ENCODE measurements at regions not wholly inside any gene's neighbourhood (a gene's known extent, or its start where the extent isn't known, plus 50 kb on each side); places are given as distances from the start of the nearest gene placed in this dataset.

DNA sequence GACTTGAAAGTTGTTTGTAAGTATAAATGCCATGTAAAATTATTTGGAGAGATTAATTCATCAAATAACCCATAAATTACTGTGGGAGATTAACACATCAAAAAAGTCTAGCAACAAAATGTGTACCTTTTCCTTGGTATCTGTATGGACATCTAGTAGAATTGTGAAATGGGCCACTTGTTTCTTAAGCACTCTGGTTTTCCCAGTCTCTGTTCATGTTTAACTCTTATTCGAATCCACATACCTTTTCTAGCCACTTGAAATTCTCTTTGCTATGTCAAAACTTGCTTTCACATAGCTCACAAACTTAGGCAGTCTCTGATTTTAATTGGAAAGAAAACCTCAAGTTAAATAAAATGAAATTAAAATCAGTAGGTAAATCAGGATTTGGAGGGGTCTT, 470.6 kb downstream of the LMO7 start:
- Histone ChIP-seq H3K4me1 (no peaks in the 10 kb centered on the region), H3K4me3 (no peak overlapping the region), H3K36me3 (no peaks in the 10 kb centered on the region), H3K9me3 (no peaks in the 10 kb centered on the region), H3K27ac (replicated peaks in 1 of 4) (no peak overlapping the region), H3K27me3 (no peaks in the 10 kb centered on the region)
- intact Hi-C loops (cut with DNase I) = no loop called here
- WGBS = 0% methylated on average over 1 of the region's 1 CpG
- no peak for TF ChIP-seq POLR2AphosphoS5 (IDR thresholded peaks at IDR 0.05)
- no peak for TF ChIP-seq POLR2A (IDR thresholded peaks at IDR 0.05; ENCODE audit: low read depth)
- no peak for TF ChIP-seq EP300 (IDR thresholded peaks at IDR 0.05)
- TF ChIP-seq, protein P1, sequence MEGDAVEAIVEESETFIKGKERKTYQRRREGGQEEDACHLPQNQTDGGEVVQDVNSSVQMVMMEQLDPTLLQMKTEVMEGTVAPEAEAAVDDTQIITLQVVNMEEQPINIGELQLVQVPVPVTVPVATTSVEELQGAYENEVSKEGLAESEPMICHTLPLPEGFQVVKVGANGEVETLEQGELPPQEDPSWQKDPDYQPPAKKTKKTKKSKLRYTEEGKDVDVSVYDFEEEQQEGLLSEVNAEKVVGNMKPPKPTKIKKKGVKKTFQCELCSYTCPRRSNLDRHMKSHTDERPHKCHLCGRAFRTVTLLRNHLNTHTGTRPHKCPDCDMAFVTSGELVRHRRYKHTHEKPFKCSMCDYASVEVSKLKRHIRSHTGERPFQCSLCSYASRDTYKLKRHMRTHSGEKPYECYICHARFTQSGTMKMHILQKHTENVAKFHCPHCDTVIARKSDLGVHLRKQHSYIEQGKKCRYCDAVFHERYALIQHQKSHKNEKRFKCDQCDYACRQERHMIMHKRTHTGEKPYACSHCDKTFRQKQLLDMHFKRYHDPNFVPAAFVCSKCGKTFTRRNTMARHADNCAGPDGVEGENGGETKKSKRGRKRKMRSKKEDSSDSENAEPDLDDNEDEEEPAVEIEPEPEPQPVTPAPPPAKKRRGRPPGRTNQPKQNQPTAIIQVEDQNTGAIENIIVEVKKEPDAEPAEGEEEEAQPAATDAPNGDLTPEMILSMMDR (IDR thresholded peaks at IDR 0.05) = no peak
- DNase-seq (ENCODE audit: extremely low spot score) = no peak

DNA sequence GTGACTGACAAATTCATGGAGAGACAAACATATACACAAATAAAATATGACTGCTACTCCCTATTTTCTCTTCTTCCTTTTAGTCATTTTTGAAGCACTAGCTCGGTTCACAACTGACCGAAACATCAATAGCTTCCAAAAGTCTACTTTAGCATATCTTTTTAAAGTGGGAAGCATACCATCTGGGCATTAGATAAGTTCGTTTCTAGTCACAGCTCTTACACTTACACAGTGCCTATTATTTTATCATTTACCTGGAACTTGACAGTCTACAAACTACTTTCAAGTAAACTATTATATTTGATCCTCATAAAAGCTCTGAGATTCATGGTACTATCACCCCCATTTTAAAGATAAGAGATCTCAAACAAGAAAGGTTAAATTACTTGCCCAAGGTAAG, 458.5 kb downstream of the LMO7 start:
- intact Hi-C loops (cut with DNase I) = no loop called here
- no peak for TF ChIP-seq POLR2A (IDR thresholded peaks at IDR 0.05; ENCODE audit: low read depth)
- TF ChIP-seq EP300 (IDR thresholded peaks at IDR 0.05) = no peak

DNA sequence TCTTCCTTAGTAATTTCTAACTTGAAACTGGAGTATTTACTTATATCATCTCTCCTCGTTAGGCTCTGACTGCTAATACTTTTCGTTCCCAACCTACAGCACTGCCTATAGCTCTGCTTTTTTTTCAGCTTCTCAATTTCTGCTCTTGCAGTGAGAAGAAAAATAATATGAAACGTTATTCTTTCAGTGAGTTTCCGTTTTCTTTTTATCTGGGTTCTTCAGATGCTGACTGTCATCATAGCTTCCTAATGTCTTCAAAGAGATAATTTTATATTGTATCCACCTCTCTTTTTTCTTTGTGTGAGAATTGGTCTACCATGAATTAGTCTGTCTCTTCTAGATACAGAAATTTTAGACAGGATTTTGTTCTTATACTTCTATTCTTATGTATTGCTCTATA, 454.9 kb downstream of the LMO7 start:
- intact Hi-C loops (cut with DNase I) = no loop called here
- no peak for DNase-seq (ENCODE audit: extremely low spot score)
- Histone ChIP-seq H3K27ac (replicated peaks in 1 of 4) (no peak overlapping the region), H3K27me3 (no peaks in the 10 kb centered on the region), H3K4me1 (no peaks in the 10 kb centered on the region), H3K9me3 (peaks cover 0 to 10% (median 0%) of the 10 kb centered on the region in 4 donors), H3K4me3 (no peak overlapping the region), H3K36me3 (no peaks in the 10 kb centered on the region)
- 68% methylated on average over 4 of the region's 4 CpGs for WGBS
- no peak for TF ChIP-seq EP300 (IDR thresholded peaks at IDR 0.05)
- TF ChIP-seq POLR2AphosphoS5 (IDR thresholded peaks at IDR 0.05) = no peak
- TF ChIP-seq, protein P1 (IDR thresholded peaks at IDR 0.05) = no peak
- TF ChIP-seq POLR2A (IDR thresholded peaks at IDR 0.05; ENCODE audit: low read depth) = no peak

More for the DNA sequence above, 458.5 kb downstream of the LMO7 start:
- Histone ChIP-seq H3K4me1 (no peaks in the 10 kb centered on the region), H3K9me3 (no peaks in the 10 kb centered on the region), H3K4me3 (no peak overlapping the region), H3K27ac (replicated peaks in 1 of 4) (no peak overlapping the region), H3K36me3 (no peaks in the 10 kb centered on the region), H3K27me3 (no peaks in the 10 kb centered on the region)
- no peak for DNase-seq (ENCODE audit: extremely low spot score)
- 82% methylated on average over 3 of the region's 3 CpGs for WGBS

DNA sequence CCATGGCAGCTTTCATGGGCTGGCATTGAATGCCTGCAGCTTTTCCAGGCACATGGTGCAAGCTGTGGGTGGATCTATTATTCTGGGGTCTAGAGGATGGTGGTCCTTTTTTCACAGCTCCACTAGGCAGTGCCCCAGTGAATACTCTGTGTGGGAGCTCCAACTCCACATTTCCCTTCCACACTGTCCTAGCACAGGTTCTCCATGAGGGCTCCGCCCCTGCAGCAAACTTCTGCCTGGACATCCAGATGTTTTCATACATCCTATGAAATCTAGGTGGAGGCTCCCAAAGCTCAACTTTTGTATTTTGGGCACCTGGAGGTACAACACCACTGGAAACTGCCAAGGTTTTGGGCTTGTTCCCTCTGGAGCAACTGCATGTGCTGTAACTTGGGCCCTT, 450.6 kb downstream of the LMO7 start:
- 100% methylated on average over 1 of the region's 1 CpG for WGBS
- H3K4me1 ChIP-seq = no peaks in the 10 kb centered on the region
- no peak overlapping the region for H3K4me3 ChIP-seq
- DNase-seq (ENCODE audit: extremely low spot score) = no peak
- no peaks in the 10 kb centered on the region for H3K27me3 ChIP-seq
- no peak overlapping the region for H3K27ac ChIP-seq (replicated peaks in 1 of 4)
- H3K9me3 ChIP-seq = peaks cover 0 to 11% (median 0%) of the 10 kb centered on the region in 4 donors
- intact Hi-C loops (cut with DNase I) = no loop called here
- TF ChIP-seq POLR2A (IDR thresholded peaks at IDR 0.05; ENCODE audit: low read depth) (no peak), POLR2AphosphoS5 (IDR thresholded peaks at IDR 0.05) (no peak), EP300 (IDR thresholded peaks at IDR 0.05) (no peak)
- TF ChIP-seq, protein P1 (IDR thresholded peaks at IDR 0.05) = no peak
- H3K36me3 ChIP-seq = no peaks in the 10 kb centered on the region

DNA sequence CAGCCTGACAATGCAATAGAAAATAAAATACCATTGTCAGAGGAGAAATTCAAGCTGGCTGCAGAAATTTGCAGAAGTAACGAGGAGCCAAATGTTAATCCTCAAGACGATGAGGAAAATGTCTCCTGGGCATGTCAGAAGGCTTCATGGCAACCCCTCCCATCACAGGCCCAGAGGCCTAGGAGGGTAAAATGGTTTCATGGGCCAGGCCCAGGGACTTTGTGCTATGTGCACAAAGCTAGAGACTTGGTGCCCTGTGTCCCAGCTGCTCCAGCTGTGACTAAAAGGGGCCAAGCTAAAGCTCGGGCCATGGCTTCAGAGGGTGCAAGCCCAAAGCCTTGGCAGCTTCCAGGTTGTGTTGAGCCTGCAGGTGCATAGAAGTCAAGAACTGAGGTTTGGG, 431.7 kb downstream of the LMO7 start:
- intact Hi-C loops (cut with DNase I) = no loop called here
- Histone ChIP-seq H3K4me3 (no peak overlapping the region), H3K27me3 (no peaks in the 10 kb centered on the region), H3K27ac (replicated peaks in 1 of 4) (no peak overlapping the region), H3K4me1 (no peaks in the 10 kb centered on the region), H3K36me3 (no peaks in the 10 kb centered on the region), H3K9me3 (no peaks in the 10 kb centered on the region)
- no peak for DNase-seq (ENCODE audit: extremely low spot score)
- TF ChIP-seq, protein P1 (IDR thresholded peaks at IDR 0.05) = no peak
- no peak for TF ChIP-seq POLR2AphosphoS5 (IDR thresholded peaks at IDR 0.05)
- no peak for TF ChIP-seq POLR2A (IDR thresholded peaks at IDR 0.05; ENCODE audit: low read depth)
- TF ChIP-seq EP300 (IDR thresholded peaks at IDR 0.05) = no peak
- WGBS = 89% methylated on average over 2 of the region's 3 CpGs
